NCI-H128 (cell line): ENCODE measurements at regions not wholly inside any gene's neighbourhood (a gene's known extent, or its start where the extent isn't known, plus 50 kb on each side); places are given as distances from the start of the nearest gene placed in this dataset.

Source experiments
- DNase-seq: peaks from one replicate; lab custom pipeline; 2025; ENCODE audit not compliant: unreplicated experiment; lab: John Stamatoyannopoulos, UW

DNA sequence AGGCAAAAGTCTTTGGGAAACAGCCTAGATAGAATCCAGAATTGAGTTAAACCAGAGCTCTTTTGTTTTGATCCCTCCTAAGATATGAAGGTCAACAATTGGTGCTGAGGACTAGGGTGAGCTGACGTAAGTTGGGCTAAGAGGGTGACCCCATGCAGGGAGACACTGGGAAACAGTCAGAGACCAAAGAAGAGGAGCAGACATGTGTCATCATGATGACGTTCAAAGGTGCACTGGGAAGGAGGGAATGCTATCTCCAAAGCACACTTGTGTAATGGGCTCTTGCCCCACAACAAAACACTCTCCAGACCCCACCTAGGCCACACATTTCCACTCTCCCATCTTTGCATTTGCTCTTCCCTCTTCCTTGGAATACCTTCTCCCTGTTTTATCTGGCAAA lies 481.4 kb downstream of the COG6 start:
- no peak for DNase-seq

DNA sequence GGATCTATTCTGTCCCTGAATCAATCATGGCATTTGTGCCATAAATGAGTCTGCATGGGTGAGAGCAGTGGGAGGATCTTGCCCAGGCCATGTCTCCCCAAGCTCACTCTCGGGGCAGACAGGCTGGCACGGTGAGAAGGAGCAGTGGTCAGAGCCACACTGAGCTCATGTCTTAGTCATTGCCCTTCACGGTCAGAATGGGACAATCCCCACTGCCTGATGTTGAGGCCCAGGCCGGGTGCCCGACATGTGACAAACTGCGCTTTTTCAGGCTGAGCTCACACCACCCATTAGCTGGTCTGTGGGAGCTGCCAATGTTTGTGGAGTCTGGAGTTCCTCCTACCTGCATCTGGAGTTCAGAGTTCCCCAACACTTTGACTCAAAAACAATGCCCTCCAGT lies 481.9 kb downstream of the COG6 start:
- no peak for DNase-seq

DNA sequence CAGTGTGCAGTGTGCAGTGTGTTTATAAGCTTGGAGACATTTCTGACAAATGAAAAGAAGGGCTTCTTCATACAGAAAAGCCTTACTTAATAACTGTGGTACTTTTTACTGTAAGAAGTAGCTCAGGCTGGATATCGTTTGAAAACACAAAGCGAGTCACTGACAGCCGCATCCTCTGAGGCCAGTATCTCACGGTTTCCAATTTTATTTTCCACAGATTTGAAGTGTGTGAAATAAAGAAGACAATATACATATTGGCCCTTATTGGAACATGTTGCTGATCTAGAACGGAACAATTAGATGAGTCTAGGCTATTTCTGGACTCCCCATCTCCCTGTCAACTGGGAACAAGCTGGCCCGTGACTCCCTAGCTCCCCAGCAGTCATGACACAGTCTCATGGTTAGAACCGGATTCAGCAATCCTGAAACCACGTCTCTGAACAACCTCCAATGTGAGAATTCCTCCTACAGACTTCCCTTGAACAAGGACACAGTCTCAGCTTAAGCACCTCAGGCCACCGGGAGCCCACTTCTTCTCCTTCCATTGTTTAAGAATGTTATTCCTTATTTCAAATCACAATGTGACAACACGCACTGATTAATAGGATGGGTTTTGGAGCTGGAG lies 484.5 kb downstream of the COG6 start:
- DNase-seq: no peak

DNA sequence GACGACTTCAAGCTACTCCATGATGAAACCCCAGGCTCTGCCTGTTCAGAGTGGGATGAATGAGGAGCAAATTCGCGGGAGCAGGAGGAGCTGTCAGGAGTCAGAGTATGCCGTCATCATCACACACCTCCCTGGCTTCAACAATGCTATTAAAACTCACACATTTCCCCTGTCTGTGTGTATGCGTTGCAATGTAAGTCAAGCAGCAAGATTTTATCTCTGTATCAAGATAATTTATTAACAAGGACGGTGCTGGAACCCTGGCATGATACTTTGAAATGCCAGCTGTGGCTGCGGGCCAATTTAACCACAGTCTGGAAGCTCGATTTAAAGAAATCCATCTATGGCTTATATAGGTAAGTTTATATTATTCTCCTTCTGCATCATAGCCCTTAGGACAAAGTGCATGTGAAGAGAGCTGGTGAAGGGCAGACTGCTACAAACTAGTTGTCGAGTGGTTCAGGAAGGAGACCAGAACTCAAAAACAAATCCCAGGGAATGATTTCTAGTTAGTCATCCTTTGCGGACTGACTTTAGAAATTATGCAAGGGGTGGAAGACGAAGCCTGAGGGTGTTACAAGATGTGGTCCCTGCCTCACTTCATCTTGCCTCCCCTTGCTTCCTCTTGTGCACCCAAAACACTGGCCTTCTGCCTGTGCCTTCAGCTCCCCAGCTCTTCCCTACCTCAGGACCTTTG lies 486.5 kb downstream of the COG6 start:
- DNase-seq: no peak

- no peak for DNase-seq
Observed at GRCh38 chr13:40143106-40143505, 487.6 kb downstream of the COG6 start.

- no peak for DNase-seq
Observed at GRCh38 chr13:40143559-40143958, 488.1 kb downstream of the COG6 start.

DNA sequence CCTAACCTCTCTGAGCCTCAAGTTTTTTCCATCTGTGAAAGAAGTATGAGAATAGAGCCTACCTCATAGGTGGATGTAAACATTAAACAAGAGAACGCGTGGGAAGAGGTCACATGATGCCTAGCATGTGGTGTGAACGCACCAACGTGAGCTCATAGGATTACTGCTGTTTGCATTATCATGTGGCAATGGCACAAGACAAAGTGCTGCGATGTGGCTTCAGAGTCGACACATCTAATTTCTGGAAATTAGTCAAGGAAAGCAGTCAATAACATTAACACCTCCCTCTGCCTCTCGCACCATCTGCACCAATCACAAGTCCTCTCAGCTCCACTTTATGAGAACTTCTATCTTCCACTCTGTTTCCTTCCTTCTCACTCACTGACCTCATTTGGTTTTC lies 489.7 kb downstream of the COG6 start:
- DNase-seq: no peak

DNA sequence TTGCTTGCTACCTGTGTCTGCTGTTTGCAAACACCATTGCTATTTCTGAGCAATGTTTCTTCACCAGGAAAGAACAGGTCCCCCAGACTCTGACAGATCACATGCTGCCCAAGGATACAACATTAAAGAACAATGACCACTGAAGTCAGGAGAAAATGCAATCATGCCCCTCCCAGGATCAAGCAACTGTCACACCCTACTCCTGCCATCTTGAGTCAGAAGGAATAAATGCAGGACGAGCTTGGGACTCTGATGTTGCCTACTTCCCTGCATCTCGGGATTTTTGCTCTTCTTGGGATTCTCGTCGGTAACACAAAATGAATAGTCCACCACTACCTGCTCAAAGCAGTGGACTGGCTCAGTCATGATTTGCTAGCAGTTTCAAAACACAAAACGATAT lies 490.6 kb downstream of the COG6 start:
- no peak for DNase-seq

DNA sequence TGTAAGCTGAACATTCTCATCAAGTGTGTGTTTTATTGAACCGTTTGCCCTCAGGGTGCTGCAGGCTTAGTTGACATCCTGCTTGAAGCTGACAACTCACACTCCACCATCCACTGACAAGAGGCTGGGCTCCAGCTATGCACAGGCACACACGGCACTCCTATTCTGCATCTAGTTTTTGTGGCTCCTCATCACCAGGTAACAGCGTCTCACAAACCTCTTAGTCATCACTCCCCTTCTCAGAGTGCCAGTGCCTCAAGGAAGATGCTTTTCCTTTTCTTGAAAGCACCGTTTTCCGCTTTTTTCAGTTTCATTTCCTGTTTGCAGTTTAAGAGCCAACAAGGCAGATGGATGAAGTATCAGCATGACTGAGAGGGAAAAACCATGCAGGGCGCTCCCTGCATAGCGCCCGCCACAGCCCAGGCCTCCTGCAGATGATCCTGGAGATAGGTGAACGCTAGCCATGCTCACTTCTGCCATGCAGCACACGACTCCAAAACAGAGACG lies 491.2 kb downstream of the COG6 start:
- DNase-seq: no peak

DNA sequence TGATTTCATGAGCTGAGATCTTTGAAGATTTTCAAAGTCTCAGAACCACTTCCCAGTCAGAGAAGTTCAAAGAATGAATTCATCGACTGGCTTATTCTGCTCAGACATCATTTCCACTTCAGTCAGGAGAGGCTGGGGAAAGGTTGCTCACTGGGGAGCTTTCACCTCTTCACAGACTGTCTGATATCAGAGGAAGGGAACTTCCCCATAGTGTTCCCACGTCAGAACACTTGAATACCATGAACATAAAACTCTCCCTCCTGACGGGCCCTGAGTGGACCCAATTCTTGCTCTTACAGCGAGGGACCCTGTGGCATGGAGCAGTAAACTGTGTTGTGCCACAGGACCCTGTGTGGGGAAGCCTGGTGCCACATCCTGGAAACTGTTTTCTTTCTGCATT lies 492.6 kb downstream of the COG6 start:
- DNase-seq: no peak

GRCh38 chr13:40148742-40149141 lies 493.3 kb downstream of the COG6 start:
- no peak for DNase-seq

GRCh38 chr13:40149611-40150274 lies 494.3 kb downstream of the COG6 start:
- no peak for DNase-seq

DNA sequence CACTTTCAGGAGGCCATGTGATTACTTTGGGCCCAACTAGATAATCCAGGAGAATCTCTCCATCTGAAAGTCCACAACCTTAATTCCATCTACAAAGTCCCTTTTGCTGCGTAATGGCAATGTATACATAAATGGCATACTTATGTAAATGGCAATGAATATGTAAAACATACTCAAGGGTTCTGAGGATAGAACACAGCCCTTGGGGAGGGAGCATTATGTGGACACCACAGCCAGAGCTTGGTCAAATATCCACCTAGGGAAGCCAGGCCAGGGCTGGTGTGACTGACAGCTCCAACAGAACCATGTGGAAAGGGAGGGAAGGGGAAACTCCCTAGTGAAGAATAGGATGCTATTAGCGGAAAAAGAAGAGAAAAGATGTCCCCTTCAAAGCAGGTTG lies 496.2 kb downstream of the COG6 start:
- no peak for DNase-seq

GRCh38 chr13:40152145-40152544 lies 496.7 kb downstream of the COG6 start:
- no peak for DNase-seq

GRCh38 chr13:40152922-40153321 lies 497.5 kb downstream of the COG6 start:
- no peak for DNase-seq

DNA sequence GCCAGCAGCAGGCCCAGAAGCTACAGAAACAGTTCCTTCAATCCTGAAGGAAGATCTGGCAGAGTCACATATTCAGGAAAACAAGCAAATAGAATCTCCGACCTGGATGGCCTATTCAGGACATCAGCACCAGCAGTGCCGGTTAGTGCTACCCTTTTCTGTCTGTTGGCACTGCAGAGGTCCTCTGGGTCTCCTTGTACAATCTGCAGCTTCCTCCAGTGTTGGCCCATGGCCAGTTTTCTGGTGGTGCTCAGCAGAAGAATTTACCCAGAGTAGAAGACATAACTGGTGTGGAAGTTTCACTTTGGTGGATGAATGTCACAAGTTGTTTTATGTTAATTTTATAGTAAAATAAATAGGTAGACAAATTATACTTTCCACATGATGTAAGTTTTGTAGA lies 498.1 kb downstream of the COG6 start:
- no peak for DNase-seq

- no peak for DNase-seq
Observed at GRCh38 chr13:40155201-40155600, 499.7 kb downstream of the COG6 start.

DNA sequence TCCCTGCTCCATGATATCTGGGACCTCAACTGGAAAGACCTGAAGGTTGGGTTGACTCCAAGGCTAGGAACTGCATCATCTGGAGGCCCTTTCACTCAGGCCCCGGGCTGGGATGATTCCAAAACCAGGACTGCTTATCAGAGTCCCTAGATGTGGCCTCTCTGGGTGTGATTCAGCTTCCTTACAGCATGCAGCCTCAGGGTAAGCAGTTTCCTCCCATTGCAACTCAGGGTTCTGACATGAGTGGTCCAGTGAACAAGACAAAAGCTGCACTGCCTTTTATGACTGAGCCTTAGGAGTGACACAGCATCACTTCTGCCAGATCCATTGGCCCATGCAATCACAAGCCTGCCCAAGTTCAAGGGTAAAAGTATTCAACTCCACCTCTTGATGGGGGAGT lies 502.8 kb downstream of the COG6 start:
- DNase-seq: no peak

DNA sequence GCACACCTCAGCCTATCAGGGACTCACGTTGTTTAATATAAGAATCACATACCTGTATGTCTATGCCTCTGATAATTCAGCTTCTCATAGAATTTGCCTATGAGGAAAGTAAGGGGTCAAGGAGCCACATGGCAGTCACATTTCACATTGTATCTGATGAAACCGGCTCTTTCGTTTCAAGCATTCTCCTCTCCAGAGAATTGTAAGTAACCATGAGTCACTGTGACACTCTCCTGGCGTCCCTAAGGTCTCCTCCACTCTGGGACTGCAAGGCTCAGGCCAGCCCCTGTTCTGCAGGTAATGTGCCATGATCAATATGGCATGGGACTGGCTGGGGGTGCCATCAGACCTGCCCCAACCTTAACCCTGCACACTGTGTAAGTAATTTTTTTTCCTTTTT lies 503.3 kb downstream of the COG6 start:
- no peak for DNase-seq

DNA sequence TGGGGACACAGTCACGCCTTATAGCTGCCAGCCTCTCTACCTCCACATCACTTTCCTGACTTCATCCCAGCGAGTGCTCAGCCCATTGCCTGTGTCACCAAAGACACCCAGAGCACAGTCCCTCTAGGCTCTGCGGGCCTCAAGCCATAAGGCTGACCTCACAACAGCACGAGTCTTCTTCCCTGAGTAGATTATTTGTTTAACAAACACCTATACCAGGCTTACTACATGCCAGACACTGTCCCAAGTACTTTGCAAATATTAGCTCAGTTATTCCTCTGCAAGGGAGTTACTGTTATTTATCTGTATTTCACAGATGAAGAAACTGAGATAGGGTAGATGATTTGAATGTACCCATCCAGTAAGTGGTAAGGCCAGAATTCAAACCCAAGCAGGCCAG lies 504.3 kb downstream of the COG6 start:
- DNase-seq: no peak

DNA sequence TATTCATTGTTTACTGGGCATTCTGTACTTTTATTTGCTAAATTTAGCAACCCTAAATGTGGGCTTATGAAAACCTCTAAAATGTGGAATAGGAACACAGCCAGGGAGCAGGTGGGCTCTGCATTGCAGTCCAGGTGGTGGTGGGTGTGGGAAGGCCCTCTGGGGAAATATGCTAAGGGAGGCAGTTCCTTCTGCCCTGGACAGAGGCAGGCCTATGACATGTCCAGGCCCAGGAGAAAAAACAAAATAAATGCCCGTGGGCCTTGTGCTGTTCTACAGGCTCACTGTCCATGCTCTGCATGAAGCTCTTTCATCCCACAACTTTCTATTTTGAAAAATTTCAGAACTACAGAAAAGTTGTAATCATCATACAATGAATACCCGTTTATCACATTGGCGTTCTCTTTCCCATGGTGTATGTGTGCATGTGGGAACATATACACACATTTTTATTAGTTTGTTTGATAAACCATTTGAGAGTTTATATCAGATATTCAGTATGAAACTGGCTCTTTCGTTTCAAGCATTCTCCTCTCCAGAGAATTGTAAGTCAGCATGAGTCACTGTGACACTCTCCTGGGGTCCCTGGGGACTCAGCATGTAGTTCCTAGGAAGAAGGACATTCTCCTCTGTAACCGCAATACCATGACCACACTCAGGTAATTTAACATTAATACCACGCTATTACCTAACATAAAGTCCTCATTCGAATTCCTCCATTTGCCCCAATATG lies 505.3 kb downstream of the COG6 start:
- DNase-seq: no peak

- DNase-seq: no peak
Observed at GRCh38 chr13:40161351-40161810, 505.1 kb downstream of the FOXO1 start.
